ENCODE measurements at regions not wholly inside any gene's neighbourhood (a gene's known extent, or its start where the extent isn't known, plus 50 kb on each side); places are given as distances from the start of the nearest gene placed in this dataset.
"Not testable (repeated sequence)": the region's sequence is repeated elsewhere in the genome, so short reads cannot be mapped to it uniquely, and the experiment has no call there.

GRCh38 chr2:167851876-167852275, 395.5 kb downstream of the STK39 start:
- in situ Hi-C loops (cut with HindIII; ENCODE audit: low pct_unique_long_range_greater_than_20kb, low sequenced_read_pairs): no loop called here
- DNase-seq (ENCODE audit: low read depth): no peak

GRCh38 chr2:167851323-167851860, 396.0 kb downstream of the STK39 start:
- in situ Hi-C loops (cut with HindIII; ENCODE audit: low pct_unique_long_range_greater_than_20kb, low sequenced_read_pairs): no loop called here
- DNase-seq (ENCODE audit: low read depth): no peak

GRCh38 chr2:167844714-167845530, 402.5 kb downstream of the STK39 start:
- peak; percentile 35 for DNase-seq (ENCODE audit: low read depth)
- in situ Hi-C loops (cut with HindIII; ENCODE audit: low pct_unique_long_range_greater_than_20kb, low sequenced_read_pairs): no loop called here

- in situ Hi-C loops (cut with HindIII; ENCODE audit: low pct_unique_long_range_greater_than_20kb, low sequenced_read_pairs): no loop called here
- DNase-seq (ENCODE audit: low read depth): no peak
Observed at GRCh38 chr2:167843657-167844056, 403.7 kb downstream of the STK39 start.

GRCh38 chr2:167843217-167843616, 404.2 kb downstream of the STK39 start:
- no peak for DNase-seq (ENCODE audit: low read depth)
- in situ Hi-C loops (cut with HindIII; ENCODE audit: low pct_unique_long_range_greater_than_20kb, low sequenced_read_pairs): no loop called here

GRCh38 chr2:167842047-167842446, 405.3 kb downstream of the STK39 start:
- in situ Hi-C loops (cut with HindIII; ENCODE audit: low pct_unique_long_range_greater_than_20kb, low sequenced_read_pairs): no loop called here
- DNase-seq (ENCODE audit: low read depth): no peak

GRCh38 chr2:167835290-167835689, 412.1 kb downstream of the STK39 start:
- DNase-seq (ENCODE audit: low read depth); in situ Hi-C loops (cut with HindIII; ENCODE audit: low pct_unique_long_range_greater_than_20kb, low sequenced_read_pairs): not testable (repeated sequence)

- no peak for DNase-seq (ENCODE audit: low read depth)
- in situ Hi-C loops (cut with HindIII; ENCODE audit: low pct_unique_long_range_greater_than_20kb, low sequenced_read_pairs): no loop called here
Observed at GRCh38 chr2:167834707-167835106, 412.7 kb downstream of the STK39 start.

- in situ Hi-C loops (cut with HindIII; ENCODE audit: low pct_unique_long_range_greater_than_20kb, low sequenced_read_pairs): no loop called here
Observed at GRCh38 chr2:167833294-167833693, 414.1 kb downstream of the STK39 start.

GRCh38 chr2:167832868-167833287, 414.5 kb downstream of the STK39 start:
- peak; percentile 49 for DNase-seq (ENCODE audit: low read depth)
- in situ Hi-C loops (cut with HindIII; ENCODE audit: low pct_unique_long_range_greater_than_20kb, low sequenced_read_pairs): no loop called here

More at GRCh38 chr2:167833294-167833693, 414.1 kb downstream of the STK39 start:
- no peak for DNase-seq (ENCODE audit: low read depth)

GRCh38 chr2:167827352-167828097, 419.9 kb downstream of the STK39 start:
- in situ Hi-C loops (cut with HindIII; ENCODE audit: low pct_unique_long_range_greater_than_20kb, low sequenced_read_pairs): no loop called here
- DNase-seq (ENCODE audit: low read depth): no peak

GRCh38 chr2:167826906-167827305, 420.5 kb downstream of the STK39 start:
- in situ Hi-C loops (cut with HindIII; ENCODE audit: low pct_unique_long_range_greater_than_20kb, low sequenced_read_pairs): no loop called here
- no peak for DNase-seq (ENCODE audit: low read depth)

GRCh38 chr2:167825664-167826063, 421.7 kb downstream of the STK39 start:
- DNase-seq (ENCODE audit: low read depth): no peak
- in situ Hi-C loops (cut with HindIII; ENCODE audit: low pct_unique_long_range_greater_than_20kb, low sequenced_read_pairs): no loop called here

GRCh38 chr2:167822690-167823465, 424.5 kb downstream of the STK39 start:
- in situ Hi-C loops (cut with HindIII; ENCODE audit: low pct_unique_long_range_greater_than_20kb, low sequenced_read_pairs): no loop called here
- no peak for DNase-seq (ENCODE audit: low read depth)

GRCh38 chr2:167820488-167820887, 426.9 kb downstream of the STK39 start:
- in situ Hi-C loops (cut with HindIII; ENCODE audit: low pct_unique_long_range_greater_than_20kb, low sequenced_read_pairs): no loop called here
- DNase-seq (ENCODE audit: low read depth): no peak

GRCh38 chr2:167818521-167818920, 428.9 kb downstream of the STK39 start:
- no peak for DNase-seq (ENCODE audit: low read depth)
- in situ Hi-C loops (cut with HindIII; ENCODE audit: low pct_unique_long_range_greater_than_20kb, low sequenced_read_pairs): no loop called here

GRCh38 chr2:167817908-167818307, 429.5 kb downstream of the STK39 start:
- no peak for DNase-seq (ENCODE audit: low read depth)
- in situ Hi-C loops (cut with HindIII; ENCODE audit: low pct_unique_long_range_greater_than_20kb, low sequenced_read_pairs): no loop called here

GRCh38 chr2:167817422-167817821, 430.0 kb downstream of the STK39 start:
- no peak for DNase-seq (ENCODE audit: low read depth)
- in situ Hi-C loops (cut with HindIII; ENCODE audit: low pct_unique_long_range_greater_than_20kb, low sequenced_read_pairs): no loop called here
